Erythroblast (primary cell): ENCODE measurements at regions not wholly inside any gene's neighbourhood (a gene's known extent, or its start where the extent isn't known, plus 50 kb on each side); places are given as distances from the start of the nearest gene placed in this dataset.

Source experiments
- GATA1 ChIP-seq: IDR thresholded peaks from 2 replicates; pipeline ENCODE4 v1.6.1; 2011; ENCODE audit warnings: low read depth, mild to moderate bottlenecking, control low read depth, low read length, moderate library complexity
- POLR2A ChIP-seq: IDR thresholded peaks from 2 replicates; pipeline ENCODE4 v1.6.1; 2011; ENCODE audit warnings: mild to moderate bottlenecking, low read length

DNA sequence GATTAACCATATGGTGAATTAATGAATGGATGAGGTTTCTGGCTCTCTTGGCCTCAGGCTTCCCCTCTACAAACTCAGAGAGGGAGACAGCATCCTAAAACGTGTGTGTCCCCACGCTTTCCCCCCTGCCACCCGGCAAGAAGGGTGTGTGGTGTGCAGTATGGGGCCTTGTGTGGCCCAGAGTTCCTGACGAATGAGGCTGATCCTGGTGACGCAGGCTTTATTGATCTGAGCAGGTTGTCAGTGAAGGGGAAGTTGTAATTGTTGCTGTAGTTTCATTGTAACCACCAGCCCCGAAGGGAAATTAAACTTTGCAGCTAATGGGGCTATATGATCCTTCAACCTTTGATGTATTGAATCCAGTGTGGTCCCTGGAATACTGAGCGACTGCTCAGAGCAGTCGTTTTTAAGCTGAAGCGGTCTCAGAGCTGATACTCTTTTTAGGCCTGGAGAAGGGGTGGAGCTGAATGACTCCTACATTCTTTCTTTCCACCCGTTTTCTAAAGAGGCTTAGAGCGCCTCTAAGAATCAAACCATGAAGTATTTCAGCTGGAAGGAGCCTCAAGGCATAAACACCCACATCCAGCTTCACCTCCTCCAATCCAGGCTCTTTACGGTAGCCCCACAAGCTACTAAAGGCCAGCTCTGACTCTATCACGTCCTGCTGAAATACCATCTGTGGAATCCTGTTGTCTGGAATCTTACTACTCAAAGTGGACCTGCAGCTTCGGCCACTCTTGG, 284.7 kb downstream of the MIAT start:
- TF ChIP-seq POLR2A: no peak
- TF ChIP-seq GATA1: no peak
